BE2C (cell line): ENCODE measurements at regions not wholly inside any gene's neighbourhood (a gene's known extent, or its start where the extent isn't known, plus 50 kb on each side); places are given as distances from the start of the nearest gene placed in this dataset.
"Not testable (repeated sequence)": the region's sequence is repeated elsewhere in the genome, so short reads cannot be mapped to it uniquely, and the experiment has no call there.

Source experiments
- DNase-seq: peaks from one replicate; pipeline ENCODE4 v3.0.0-alpha.2; 2020
- H3K27me3 ChIP-seq: fragments of 250-450 bp; sonication (Bioruptor Pico); 2 replicates; pipeline ENCODE4 v1.5.1; 2020; ENCODE audit warnings: mild to moderate bottlenecking
- H3K36me3 ChIP-seq: fragments of 250-450 bp; sonication (Bioruptor Pico); 2 replicates; pipeline ENCODE4 v1.5.1; 2020; ENCODE audit warnings: mild to moderate bottlenecking
- H3K4me1 ChIP-seq: fragments of 250-450 bp; sonication (Bioruptor Pico); 2 replicates; pipeline ENCODE4 v1.5.1; 2020
- H3K4me3 ChIP-seq: 2 replicates; pipeline ENCODE4 v1.5.1; 2011; ENCODE audit warnings: low read depth, low read length
- H3K9me3 ChIP-seq: fragments of 250-450 bp; sonication (Bioruptor Pico); 2 replicates; pipeline ENCODE4 v1.5.1; 2020
- TF ChIP-seq, protein P1 (sequence below): IDR thresholded peaks from 2 replicates; pipeline ENCODE4 v1.5.1; 2012; ENCODE audit warnings: mild to moderate bottlenecking, low read depth, low read length

DNA sequence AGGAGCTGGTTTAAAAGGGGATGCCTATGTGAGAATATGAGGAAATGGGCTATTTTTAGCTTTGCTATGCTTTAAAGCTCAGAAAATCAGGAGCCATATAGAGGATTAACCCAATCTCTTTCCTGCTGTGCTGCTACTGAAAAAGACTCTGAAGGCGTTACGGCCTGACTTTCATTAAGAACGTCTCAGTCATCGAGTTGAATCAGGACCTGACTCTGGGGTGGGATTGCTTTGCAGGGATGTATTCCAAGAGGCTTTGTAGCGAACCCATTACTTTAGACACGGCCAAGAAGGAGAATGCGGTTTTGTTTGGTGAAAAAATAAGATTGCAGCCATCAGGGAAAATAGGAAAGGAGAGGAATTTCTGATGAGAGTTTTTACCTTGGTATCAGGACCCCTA lies 426.9 kb downstream of the CCSER2 start:
- no peak for DNase-seq
- no peaks in the 10 kb centered on the region for H3K36me3 ChIP-seq
- no peaks in the 10 kb centered on the region for H3K9me3 ChIP-seq
- H3K27me3 ChIP-seq: no peaks in the 10 kb centered on the region; the same call in 1 of the 2 replicates
- H3K4me1 ChIP-seq: no peaks in the 10 kb centered on the region
- TF ChIP-seq, protein P1, sequence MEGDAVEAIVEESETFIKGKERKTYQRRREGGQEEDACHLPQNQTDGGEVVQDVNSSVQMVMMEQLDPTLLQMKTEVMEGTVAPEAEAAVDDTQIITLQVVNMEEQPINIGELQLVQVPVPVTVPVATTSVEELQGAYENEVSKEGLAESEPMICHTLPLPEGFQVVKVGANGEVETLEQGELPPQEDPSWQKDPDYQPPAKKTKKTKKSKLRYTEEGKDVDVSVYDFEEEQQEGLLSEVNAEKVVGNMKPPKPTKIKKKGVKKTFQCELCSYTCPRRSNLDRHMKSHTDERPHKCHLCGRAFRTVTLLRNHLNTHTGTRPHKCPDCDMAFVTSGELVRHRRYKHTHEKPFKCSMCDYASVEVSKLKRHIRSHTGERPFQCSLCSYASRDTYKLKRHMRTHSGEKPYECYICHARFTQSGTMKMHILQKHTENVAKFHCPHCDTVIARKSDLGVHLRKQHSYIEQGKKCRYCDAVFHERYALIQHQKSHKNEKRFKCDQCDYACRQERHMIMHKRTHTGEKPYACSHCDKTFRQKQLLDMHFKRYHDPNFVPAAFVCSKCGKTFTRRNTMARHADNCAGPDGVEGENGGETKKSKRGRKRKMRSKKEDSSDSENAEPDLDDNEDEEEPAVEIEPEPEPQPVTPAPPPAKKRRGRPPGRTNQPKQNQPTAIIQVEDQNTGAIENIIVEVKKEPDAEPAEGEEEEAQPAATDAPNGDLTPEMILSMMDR: no peak
- no peak overlapping the region for H3K4me3 ChIP-seq

DNA sequence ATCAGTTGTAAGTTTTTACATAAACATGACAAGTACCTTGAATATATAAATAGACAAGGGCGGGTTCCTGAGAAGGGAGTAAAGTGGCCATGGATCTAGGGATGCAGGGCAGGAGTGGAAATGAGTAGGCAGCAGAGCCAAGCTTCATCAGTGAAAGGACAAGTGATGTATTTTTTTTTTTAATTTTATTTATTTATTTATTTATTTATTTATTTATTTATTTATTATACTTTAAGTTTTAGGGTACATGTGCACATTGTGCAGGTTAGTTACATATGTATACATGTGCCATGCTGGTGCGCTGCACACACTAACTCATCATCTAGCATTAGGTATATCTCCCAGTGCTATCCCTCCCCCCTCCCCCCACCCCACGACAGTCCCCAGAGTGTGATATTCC lies 428.3 kb downstream of the CCSER2 start:
- not testable (repeated sequence) for H3K4me1 ChIP-seq, DNase-seq, H3K36me3 ChIP-seq, H3K9me3 ChIP-seq, H3K4me3 ChIP-seq, H3K27me3 ChIP-seq

DNA sequence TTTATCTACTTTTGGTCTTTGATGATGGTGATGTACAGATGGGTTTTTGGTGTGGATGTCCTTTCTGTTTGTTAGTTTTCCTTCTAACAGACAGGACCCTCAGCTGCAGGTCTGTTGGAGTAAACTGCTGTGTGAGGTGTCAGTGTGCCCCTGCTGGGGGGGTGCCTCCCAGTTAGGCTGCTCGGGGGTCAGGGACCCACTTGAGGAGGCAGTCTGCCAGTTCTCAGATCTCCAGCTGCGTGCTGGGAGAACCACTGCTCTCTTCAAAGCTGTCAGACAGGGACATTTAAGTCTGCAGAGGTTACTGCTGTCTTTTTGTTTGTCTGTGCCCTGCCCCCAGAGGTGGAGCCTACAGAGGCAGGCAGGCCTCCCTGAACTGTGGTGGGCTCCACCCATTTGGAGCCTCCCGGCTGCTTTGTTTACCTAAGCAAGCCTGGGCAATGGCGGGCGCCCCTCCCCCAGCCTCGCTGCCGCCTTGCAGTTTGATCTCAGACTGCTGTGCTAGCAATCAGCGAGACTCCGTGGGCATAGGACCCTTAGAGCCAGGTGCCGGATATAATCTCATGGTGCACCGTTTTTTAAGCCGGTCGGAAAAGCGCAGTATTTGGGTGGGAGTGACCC lies 433.7 kb downstream of the CCSER2 start:
- not testable (repeated sequence) for H3K27me3 ChIP-seq, H3K4me3 ChIP-seq, DNase-seq, H3K4me1 ChIP-seq, H3K36me3 ChIP-seq, H3K9me3 ChIP-seq

DNA sequence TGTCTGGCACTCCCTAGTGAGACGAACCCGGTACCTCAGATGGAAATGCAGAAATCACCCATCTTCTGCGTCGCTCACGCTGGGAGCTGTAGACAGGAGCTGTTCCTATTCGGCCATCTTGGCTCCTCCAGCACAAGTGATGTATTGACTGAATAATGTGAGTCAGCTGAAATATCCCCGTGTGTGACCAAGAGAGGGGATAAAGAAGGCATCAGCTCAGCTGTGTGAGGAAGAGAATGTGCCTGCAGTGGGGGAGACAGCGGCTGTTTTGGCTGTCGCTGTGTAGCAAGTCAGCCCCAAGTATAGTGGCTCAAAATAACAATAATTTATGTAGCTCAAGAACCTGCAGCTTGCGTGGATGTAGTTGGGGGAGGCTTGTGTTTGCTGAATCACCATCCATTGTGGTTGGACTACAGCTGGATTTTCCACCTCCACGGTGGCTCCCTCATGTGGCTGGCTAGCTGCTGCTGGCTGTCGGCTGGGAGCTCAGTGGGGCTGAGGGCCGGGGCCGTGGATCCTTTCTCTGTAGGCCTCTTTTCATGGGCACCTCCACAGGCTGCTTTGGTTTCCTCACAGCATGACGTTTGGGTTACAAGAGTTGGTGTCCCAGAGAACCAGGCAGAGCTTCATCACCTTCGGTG lies 434.5 kb downstream of the CCSER2 start:
- no peak for DNase-seq
- Histone ChIP-seq H3K4me1 (no peaks in the 10 kb centered on the region), H3K4me3 (no peak overlapping the region), H3K9me3 (no peaks in the 10 kb centered on the region), H3K27me3 (peaks cover 4% of the 10 kb centered on the region; the same call in 1 of the 2 replicates), H3K36me3 (no peaks in the 10 kb centered on the region)
- TF ChIP-seq, protein P1: no peak

DNA sequence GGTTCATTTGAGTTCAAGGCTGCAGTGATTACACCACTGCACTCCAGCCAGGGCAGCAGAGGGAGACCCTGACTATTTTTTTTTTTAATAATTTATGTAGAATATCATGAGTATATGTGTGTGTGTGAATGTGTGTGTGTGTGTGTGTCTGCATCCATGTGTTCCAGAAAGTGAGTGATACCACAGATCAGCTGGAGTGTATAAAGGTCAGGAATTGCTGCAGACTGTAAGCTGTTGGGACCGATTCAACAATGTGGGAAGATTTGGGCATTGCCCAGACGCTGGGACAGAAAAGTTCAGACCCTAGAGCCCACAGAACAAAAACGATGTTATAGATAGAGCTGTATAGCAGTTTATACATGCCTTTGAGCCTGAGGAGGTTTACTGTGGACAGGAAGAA lies 435.6 kb downstream of the CCSER2 start:
- TF ChIP-seq, protein P1: no peak
- DNase-seq: no peak
- H3K4me3 ChIP-seq: no peak overlapping the region
- no peaks in the 10 kb centered on the region for H3K36me3 ChIP-seq
- peaks cover 6% of the 10 kb centered on the region; the same call in 1 of the 2 replicates for H3K27me3 ChIP-seq
- no peaks in the 10 kb centered on the region for H3K9me3 ChIP-seq
- no peaks in the 10 kb centered on the region for H3K4me1 ChIP-seq

DNA sequence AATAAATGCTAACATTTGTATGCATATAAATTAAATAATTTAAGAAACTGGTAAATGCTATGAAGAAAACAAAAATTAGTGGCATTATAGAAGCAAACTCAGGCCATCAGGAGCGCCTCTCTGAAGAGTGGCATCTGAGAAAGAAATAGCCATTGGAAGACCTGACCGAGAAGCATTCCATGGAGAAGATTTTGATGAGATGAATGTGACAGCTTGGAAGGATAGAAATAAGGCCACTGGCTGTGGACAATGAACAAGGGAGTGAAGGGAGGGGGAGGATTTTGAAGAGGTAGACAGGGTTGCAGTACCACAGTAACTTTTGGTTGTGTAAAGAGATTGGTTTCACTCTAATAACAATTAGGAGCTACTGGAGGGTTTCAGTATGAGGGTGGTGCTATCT lies 436.7 kb downstream of the CCSER2 start:
- DNase-seq: no peak
- Histone ChIP-seq H3K36me3 (no peaks in the 10 kb centered on the region), H3K9me3 (no peaks in the 10 kb centered on the region), H3K27me3 (peaks cover 6% of the 10 kb centered on the region; the same call in 1 of the 2 replicates), H3K4me1 (no peaks in the 10 kb centered on the region), H3K4me3 (no peak overlapping the region)
- TF ChIP-seq, protein P1: no peak

DNA sequence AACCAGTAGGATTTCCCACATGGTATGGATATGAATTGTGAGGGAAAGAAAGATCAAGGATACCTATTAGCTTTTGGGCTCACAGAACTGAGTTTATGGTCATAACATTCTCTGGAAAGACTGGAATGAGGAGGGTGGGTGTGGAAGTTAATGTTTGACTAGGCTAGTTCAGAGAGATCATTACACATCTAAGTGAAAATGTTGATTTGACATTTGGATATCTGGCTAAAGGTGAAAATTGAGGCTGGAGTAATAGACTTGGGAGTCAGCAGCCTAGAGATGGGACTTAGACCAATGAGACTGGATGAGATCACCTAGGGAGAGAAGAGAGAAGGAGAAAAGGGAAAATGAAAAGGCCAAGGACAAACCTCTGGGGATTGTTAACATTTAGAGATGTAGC lies 437.3 kb downstream of the CCSER2 start:
- no peaks in the 10 kb centered on the region for H3K36me3 ChIP-seq
- H3K4me1 ChIP-seq: no peaks in the 10 kb centered on the region
- peaks cover 6% of the 10 kb centered on the region; the same call in 1 of the 2 replicates for H3K27me3 ChIP-seq
- no peak overlapping the region for H3K4me3 ChIP-seq
- DNase-seq: no peak
- H3K9me3 ChIP-seq: no peaks in the 10 kb centered on the region
- TF ChIP-seq, protein P1: no peak
